GM12872 (cell line): ENCODE measurements at regions not wholly inside any gene's neighbourhood (a gene's known extent, or its start where the extent isn't known, plus 50 kb on each side); places are given as distances from the start of the nearest gene placed in this dataset.

Experiments
- TF ChIP-seq, protein P1 (sequence below): IDR thresholded peaks from 3 replicates; pipeline ENCODE4 v1.5.1; 2011; ENCODE audit warnings: low read depth, mild to moderate bottlenecking, low read length, moderate library complexity; ENCODE audit not compliant: insufficient read depth

DNA sequence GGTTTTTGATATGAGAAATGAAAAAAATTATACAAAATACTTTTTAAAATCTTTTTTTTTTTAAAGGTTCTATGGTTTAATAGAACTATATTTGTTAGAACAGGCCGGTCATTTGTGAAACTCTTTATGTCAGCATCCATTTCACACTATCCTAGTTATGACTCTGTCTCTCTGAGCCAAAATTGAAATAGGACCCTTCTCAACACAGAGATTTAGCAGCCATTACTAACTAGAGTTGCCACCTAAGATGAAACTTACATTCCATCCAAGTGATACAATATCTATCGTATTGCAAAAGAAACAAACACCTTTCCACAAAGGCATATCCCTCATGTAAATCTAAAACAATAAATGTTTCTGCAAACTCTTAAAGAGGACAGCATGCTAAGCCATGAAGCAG is 249.8 kb downstream of the CDH11 start:
- TF ChIP-seq, protein P1, sequence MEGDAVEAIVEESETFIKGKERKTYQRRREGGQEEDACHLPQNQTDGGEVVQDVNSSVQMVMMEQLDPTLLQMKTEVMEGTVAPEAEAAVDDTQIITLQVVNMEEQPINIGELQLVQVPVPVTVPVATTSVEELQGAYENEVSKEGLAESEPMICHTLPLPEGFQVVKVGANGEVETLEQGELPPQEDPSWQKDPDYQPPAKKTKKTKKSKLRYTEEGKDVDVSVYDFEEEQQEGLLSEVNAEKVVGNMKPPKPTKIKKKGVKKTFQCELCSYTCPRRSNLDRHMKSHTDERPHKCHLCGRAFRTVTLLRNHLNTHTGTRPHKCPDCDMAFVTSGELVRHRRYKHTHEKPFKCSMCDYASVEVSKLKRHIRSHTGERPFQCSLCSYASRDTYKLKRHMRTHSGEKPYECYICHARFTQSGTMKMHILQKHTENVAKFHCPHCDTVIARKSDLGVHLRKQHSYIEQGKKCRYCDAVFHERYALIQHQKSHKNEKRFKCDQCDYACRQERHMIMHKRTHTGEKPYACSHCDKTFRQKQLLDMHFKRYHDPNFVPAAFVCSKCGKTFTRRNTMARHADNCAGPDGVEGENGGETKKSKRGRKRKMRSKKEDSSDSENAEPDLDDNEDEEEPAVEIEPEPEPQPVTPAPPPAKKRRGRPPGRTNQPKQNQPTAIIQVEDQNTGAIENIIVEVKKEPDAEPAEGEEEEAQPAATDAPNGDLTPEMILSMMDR: no peak

DNA sequence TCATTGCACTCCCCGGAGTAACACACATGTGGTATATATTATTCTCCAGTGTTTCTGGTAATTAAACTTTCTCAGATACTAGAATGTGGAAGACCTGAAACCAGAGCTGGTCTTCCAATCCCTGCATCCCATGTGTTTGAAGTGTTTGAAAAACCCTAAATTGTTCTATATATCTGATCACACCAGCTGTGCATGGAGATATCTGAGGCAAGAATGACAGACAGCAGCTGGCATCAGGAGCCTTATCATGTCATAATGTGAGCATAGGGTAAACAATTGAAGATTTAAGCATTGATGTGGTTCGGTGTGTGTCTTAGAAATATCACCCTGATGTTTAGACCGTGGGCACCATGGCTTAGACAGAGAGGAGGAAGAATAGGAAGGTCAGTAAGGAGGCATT is 251.0 kb downstream of the CDH11 start:
- TF ChIP-seq, protein P1: no peak

DNA sequence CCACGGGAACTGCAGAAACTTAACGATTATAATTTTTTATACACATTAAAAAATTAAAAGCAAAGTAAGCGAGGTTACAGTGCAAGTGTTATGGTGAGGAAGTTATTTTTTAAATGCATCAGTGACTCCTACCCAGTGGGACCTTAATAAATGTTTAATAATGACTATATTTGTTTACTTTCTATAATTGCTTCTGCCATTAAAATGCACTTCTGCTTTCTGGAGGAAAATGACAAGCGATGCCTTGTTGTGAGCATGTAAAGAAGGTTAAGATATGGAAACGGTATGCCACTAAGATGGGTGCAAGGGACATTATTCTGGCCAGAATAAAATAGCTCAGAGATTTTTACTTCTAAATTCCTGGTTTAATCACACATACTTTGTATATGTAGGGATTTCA is 252.1 kb downstream of the CDH11 start:
- TF ChIP-seq, protein P1: no peak

DNA sequence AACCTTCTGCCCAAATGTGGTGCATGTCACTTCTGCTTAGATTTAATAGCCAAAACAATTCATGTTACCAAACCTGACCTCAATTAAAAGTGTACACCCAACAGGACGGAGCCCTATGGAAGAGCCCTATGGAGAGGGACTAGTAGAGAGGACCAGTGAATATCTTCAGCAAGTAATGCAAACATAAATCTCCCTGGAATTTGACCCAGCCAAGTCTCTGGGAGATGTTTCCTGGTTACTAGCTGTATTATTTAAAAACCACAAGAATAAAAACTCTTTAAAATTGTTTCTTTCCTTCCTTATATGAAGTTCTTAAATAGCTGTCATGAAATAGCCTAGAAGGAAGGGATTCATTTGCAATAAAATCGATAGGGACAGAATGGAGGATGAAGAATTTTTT is 255.8 kb downstream of the CDH11 start:
- TF ChIP-seq, protein P1: no peak

DNA sequence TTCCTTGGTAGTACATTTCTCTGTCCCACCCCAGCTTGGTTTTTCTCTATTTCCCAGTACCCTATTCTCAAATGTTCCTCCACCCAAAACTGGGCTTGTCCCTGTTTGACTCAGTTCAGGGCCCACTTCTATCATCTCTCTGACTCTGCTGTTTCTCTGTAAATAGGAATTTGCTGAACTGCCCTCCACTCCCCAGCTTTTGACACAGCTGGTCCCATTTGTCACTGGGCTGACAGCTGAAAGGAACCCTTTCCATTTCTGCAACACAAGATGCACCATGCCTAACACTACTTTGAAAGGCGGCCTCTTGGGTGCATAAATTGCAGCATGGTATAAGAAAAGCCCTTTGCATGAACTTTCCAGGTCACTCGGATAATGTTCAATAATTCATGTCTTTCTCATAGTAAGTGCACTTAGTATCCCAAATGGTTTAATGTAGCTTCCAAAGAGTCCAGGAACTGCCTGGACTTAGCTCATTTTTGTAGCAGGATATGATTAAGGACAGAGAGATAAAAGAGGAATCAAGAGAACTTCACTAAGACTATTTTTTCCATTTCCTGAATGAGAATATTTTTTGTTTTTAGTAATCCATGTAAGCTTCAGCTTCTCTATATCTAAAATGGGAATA is 256.7 kb downstream of the CDH11 start:
- TF ChIP-seq, protein P1: no peak

DNA sequence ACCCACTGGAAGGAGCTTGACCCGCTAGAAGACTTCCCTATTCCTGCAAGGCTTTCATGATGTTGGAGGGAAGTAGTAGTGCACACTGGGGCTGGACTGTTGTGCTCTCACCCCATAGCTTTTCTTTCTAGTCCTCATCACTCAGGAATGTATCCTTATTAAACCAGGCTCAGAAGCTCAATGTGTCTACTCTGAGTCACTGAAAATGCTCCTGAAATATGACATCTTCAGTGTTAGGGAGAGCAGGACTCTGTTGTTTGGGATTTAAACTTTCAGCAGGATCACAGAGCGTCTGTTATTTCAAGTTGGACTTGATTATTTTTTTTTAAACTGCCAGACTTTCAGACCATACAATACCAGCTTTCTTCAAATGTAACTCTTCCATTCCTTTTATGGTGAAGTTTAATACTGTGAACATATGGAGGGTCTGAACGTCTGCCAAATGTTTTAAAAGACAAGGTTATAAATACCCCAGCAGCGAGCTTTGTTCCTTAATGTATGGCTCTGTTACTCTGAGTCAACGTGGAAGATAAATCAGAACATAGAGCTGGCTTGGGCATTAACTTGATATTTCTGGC is 257.5 kb downstream of the CDH11 start:
- TF ChIP-seq, protein P1: no peak

DNA sequence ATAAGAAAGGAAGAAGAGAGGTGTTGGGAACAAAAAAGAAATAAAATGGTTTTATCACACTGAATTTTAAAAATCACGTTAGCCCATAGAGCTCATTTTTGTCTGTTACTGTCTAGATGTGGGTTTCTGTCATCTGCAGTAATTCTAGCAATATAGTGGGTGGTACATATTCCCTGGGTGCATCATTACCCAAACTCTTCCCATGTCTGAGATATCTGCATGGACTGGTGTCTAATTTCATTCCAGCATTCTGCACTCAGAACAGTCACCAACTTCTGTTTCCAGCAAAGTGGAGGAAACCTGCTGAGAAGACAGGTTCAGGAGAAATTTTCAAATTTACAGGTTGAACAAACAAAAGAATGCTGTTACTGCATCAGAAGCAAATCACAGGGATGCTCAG is 263.8 kb downstream of the CDH11 start:
- TF ChIP-seq, protein P1: no peak

DNA sequence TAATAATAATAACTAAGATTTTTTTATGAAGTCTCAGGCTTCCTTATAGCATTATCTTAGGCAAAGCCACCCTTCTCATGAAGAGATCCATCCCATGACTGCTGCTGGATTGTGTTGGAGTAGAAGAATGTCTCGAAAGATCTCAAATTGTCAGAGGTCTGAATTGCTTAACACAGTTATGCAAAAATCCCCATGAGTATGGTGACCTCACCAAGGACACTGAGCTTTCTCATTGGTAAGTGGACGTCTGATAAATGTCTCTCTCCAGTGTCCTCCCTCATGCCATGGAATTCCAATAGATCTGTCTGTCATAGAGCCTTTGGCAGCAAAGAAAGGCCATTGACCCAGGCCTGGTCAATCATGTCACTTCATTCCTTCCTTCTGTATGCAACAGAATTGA is 264.5 kb downstream of the CDH11 start:
- TF ChIP-seq, protein P1: no peak
